ENCODE measurements at regions not wholly inside any gene's neighbourhood (a gene's known extent, or its start where the extent isn't known, plus 50 kb on each side); places are given as distances from the start of the nearest gene placed in this dataset.

DNA sequence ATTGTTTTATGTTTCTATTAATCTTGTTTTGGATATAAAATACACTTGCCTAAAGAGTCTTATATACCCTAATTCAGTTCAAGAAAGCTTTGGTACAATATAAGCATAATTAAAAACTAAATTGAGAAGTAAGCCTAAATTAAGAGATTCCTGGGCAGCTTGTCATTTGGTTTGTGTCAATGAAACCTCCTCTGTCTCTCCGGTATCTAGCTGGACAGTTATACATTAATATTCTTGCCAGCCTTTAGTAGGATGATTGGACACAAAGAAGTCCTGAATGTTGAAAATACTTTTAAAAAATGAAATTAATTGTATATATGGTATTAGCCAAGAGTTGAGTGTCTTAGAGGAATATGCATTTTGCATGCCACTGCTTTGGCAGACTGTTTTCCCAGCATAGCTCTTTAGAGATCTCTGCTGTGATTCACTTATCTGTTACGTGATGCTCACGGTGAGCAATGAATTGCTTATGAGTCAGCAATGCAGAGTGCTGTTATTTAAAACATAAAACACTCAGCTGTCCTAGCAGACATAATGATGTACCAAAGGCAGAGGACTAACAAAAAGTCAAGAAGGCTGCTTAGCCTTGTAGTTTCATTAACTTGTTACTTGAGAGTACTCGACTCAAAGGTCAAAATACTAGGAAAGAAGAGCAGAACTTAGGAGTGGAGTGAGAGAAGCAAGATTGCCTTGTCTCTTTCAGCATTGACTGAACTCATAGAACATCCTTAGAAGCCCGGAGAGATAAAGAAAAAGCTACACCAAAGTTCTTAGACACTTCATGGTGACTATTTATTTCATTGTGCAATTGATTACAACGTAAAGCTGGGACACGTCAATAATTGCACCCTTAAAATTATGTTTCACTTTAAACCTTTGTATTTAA is 1296.1 kb upstream of the PCDH7 start (continued):
- TF ChIP-seq, protein P1, sequence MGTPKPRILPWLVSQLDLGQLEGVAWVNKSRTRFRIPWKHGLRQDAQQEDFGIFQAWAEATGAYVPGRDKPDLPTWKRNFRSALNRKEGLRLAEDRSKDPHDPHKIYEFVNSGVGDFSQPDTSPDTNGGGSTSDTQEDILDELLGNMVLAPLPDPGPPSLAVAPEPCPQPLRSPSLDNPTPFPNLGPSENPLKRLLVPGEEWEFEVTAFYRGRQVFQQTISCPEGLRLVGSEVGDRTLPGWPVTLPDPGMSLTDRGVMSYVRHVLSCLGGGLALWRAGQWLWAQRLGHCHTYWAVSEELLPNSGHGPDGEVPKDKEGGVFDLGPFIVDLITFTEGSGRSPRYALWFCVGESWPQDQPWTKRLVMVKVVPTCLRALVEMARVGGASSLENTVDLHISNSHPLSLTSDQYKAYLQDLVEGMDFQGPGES (IDR thresholded peaks at IDR 0.05; ENCODE audit: low read depth, low read length), result no peak
- TF ChIP-seq JUND (IDR thresholded peaks at IDR 0.05) (peak; percentile 86), SIN3A (IDR thresholded peaks at IDR 0.05; ENCODE audit: borderline replicate concordance, low read depth, low read length) (no peak), RAD21 (IDR thresholded peaks at IDR 0.05; ENCODE audit: low read length) (no peak), GABPA (IDR thresholded peaks at IDR 0.05; ENCODE audit: low read depth) (no peak), RCOR1 (IDR thresholded peaks at IDR 0.05; ENCODE audit: low read length) (no peak), NRF1 (IDR thresholded peaks at IDR 0.05; ENCODE audit: low read depth, low read length) (no peak), YY1 (IDR thresholded peaks at IDR 0.05; ENCODE audit: low read depth) (no peak), RFX5 (IDR thresholded peaks at IDR 0.05; ENCODE audit: low read length) (no peak), RXRA (IDR thresholded peaks at IDR 0.05; ENCODE audit: borderline replicate concordance, low read depth) (no peak)
- TF ChIP-seq, protein P2, sequence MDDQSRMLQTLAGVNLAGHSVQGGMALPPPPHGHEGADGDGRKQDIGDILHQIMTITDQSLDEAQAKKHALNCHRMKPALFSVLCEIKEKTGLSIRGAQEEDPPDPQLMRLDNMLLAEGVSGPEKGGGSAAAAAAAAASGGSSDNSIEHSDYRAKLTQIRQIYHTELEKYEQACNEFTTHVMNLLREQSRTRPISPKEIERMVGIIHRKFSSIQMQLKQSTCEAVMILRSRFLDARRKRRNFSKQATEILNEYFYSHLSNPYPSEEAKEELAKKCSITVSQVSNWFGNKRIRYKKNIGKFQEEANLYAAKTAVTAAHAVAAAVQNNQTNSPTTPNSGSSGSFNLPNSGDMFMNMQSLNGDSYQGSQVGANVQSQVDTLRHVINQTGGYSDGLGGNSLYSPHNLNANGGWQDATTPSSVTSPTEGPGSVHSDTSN (IDR thresholded peaks at IDR 0.05), result peak; percentile 92

DNA sequence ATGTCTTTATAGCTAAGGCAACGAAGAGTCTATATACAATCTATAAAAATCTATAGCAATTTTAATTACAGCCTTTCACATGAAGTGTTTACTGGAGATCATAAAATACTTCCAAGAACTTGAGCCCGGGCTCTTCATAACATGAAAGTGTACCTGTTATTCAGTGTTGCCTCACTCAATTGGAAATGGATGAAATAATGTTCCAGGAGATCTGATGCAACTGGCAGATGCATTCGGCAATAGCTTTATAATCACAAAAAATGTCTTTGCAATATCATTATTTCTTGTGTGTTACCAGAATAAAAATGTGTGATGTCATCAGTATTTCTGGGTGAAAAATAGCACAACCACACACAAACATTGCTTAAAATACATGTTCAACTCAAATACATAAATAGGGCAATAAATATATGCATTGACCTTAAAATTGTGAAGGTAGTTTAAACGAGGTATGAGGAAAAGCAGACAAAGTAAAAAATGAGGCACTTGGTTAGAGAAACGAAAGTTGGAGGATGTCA is 1266.8 kb upstream of the PCDH7 start:
- Histone ChIP-seq H3K4me3 (ENCODE audit: low read depth in 2 of 2, low read length in 1 of 2) (no peak overlapping the region), H3K9me3 (no peaks in the 10 kb centered on the region), H3K27ac (ENCODE audit: low read depth in 2 of 2, low read length in 1 of 2) (no peak overlapping the region), H3K79me2 (ENCODE audit: insufficient read depth) (no peaks in the 10 kb centered on the region), H4K20me1 (ENCODE audit: insufficient read depth) (no peaks in the 10 kb centered on the region), H3K9ac (no peak overlapping the region), H2AFZ (ENCODE audit: low read depth) (no peak overlapping the region), H3K27me3 (ENCODE audit: insufficient read depth) (no peaks in the 10 kb centered on the region), H3K9me2 (0 out of 2 replicates have a peak, but pooled peaks cover 5% of the 10 kb centered on the region), H3F3A (replicated peaks; ENCODE audit: insufficient read depth) (no peaks in the 10 kb centered on the region), H3K36me3 (replicated peaks in 1 of 2; ENCODE audit: control insufficient read depth in 1 of 2, insufficient read depth in 2 of 2, low read length in 1 of 2) (no peaks in the 10 kb centered on the region), H3K4me1 (ENCODE audit: control insufficient read depth in 1 of 2, insufficient read depth in 2 of 2, low read depth in 1 of 2, low read length in 1 of 2) (no peaks in the 10 kb centered on the region), H3K4me2 (no peak overlapping the region)
- POLR2A ChIA-PET, result no interaction called here
- CTCF ChIA-PET, result interaction anchor here (1.6 kb wide), 1 partner anchor 16 kb away, joined by 5 read pairs; no protein-coding TSS in a partner anchor
- no peak for DNase-seq
- WGBS (ENCODE audit: low lambda C conversion rate), result 10% methylated on average over 5 of the region's 5 CpGs
- TF ChIP-seq GABPA (IDR thresholded peaks at IDR 0.05; ENCODE audit: low read depth), result no peak
- TF ChIP-seq GATA2 (CRISPR knock-in tag; IDR thresholded peaks at IDR 0.05), result no peak
- no peak for TF ChIP-seq EZH2phosphoT487 (IDR thresholded peaks at IDR 0.05; ENCODE audit: borderline replicate concordance, low read depth)
- TF ChIP-seq ELF1 (IDR thresholded peaks at IDR 0.05), result no peak
- TF ChIP-seq MEF2A (IDR thresholded peaks at IDR 0.05; ENCODE audit: borderline replicate concordance, low read depth), result no peak
- TF ChIP-seq SIN3A (IDR thresholded peaks at IDR 0.05; ENCODE audit: borderline replicate concordance, low read depth, low read length), result no peak
- TF ChIP-seq MXI1 (IDR thresholded peaks at IDR 0.05; ENCODE audit: low read depth, low read length), result no peak

Data from SK-N-SH (cell line).